Hepatocyte (in vitro differentiated cells): ENCODE measurements at regions not wholly inside any gene's neighbourhood (a gene's known extent, or its start where the extent isn't known, plus 50 kb on each side); places are given as distances from the start of the nearest gene placed in this dataset.
A peak's percentile ranks its signal among the peaks of the same experiment; 100 is the strongest.

Experiments
- DNase-seq: peaks from one replicate; pipeline ENCODE4 v3.0.0-alpha.2; 2016; ENCODE audit warnings: low spot score
- H2AFZ ChIP-seq: fragments of 200-600 bp; sonication (generic); 2 replicates; pipeline ENCODE4 v1.6.0; 2016; ENCODE audit warnings: antibody characterized with exemption, mild to moderate bottlenecking
- H3K27ac ChIP-seq: fragments of 200-600 bp; sonication (generic); 2 replicates; pipeline ENCODE4 v1.5.1; 2016; ENCODE audit warnings: mild to moderate bottlenecking
- H3K27me3 ChIP-seq: fragments of 200-600 bp; sonication (generic); 2 replicates; pipeline ENCODE4 v1.6.1; 2016
- H3K36me3 ChIP-seq: fragments of 200-600 bp; sonication (generic); replicated peaks from 2 replicates; pipeline ENCODE4 v1.5.1; 2016; ENCODE audit warnings: low read depth; ENCODE audit not compliant: insufficient read depth
- H3K4me1 ChIP-seq: fragments of 200-600 bp; sonication (generic); 2 replicates; pipeline ENCODE4 v1.5.1; 2016; ENCODE audit warnings: mild to moderate bottlenecking, moderate library complexity; ENCODE audit not compliant: insufficient read depth
- H3K4me2 ChIP-seq: fragments of 200-600 bp; sonication (generic); 2 replicates; pipeline ENCODE4 v1.6.0; 2016
- H3K4me3 ChIP-seq: fragments of 200-600 bp; sonication (generic); 2 replicates; pipeline ENCODE4 v1.5.1; 2016; ENCODE audit warnings: mild to moderate bottlenecking
- H3K79me2 ChIP-seq: fragments of 200-600 bp; sonication (generic); 2 replicates; pipeline ENCODE4 v1.6.0; 2017; ENCODE audit warnings: mild to moderate bottlenecking
- H3K9me2 ChIP-seq: fragments of 200-600 bp; sonication (generic); replicated peaks from 2 replicates; pipeline ENCODE4 v1.6.0; 2017; ENCODE audit warnings: mild to moderate bottlenecking; ENCODE audit not compliant: insufficient read depth
- H3K9me3 ChIP-seq: fragments of 200-600 bp; sonication (generic); 2 replicates; pipeline ENCODE4 v1.5.1; 2016; ENCODE audit warnings: low read depth, mild to moderate bottlenecking
- H4K20me1 ChIP-seq: fragments of 200-600 bp; sonication (generic); 2 replicates; pipeline ENCODE4 v1.6.0; 2016; ENCODE audit warnings: mild to moderate bottlenecking; ENCODE audit not compliant: insufficient read depth, poor library complexity, severe bottlenecking
- EZH2 ChIP-seq: fragments of 200-600 bp; sonication (generic); IDR thresholded peaks from 2 replicates; pipeline ENCODE4 v1.6.1; 2016; ENCODE audit warnings: antibody characterized with exemption, mild to moderate bottlenecking, borderline replicate concordance
- EZH2phosphoT487 ChIP-seq: fragments of 200-600 bp; sonication (generic); IDR thresholded peaks from one replicate; pipeline ENCODE4 v1.6.1; 2018; ENCODE audit warnings: antibody characterized with exemption, mild to moderate bottlenecking, low read depth, moderate library complexity; ENCODE audit not compliant: unreplicated experiment, severe bottlenecking
- WGBS: methylation state at CpG from one replicate; pipeline ENCODE4 v1.1.6; 2016; ENCODE audit warnings: low lambda C conversion rate; ENCODE audit errors: missing lambda C conversion rate; 5-methylcytosine and 5-hydroxymethylcytosine counted together
- TF ChIP-seq, protein P1 (sequence below): fragments of 200-600 bp; sonication (generic); IDR thresholded peaks from 2 replicates; pipeline ENCODE4 v1.5.1; 2016; ENCODE audit warnings: antibody characterized with exemption, mild to moderate bottlenecking; ENCODE audit not compliant: poor library complexity

DNA sequence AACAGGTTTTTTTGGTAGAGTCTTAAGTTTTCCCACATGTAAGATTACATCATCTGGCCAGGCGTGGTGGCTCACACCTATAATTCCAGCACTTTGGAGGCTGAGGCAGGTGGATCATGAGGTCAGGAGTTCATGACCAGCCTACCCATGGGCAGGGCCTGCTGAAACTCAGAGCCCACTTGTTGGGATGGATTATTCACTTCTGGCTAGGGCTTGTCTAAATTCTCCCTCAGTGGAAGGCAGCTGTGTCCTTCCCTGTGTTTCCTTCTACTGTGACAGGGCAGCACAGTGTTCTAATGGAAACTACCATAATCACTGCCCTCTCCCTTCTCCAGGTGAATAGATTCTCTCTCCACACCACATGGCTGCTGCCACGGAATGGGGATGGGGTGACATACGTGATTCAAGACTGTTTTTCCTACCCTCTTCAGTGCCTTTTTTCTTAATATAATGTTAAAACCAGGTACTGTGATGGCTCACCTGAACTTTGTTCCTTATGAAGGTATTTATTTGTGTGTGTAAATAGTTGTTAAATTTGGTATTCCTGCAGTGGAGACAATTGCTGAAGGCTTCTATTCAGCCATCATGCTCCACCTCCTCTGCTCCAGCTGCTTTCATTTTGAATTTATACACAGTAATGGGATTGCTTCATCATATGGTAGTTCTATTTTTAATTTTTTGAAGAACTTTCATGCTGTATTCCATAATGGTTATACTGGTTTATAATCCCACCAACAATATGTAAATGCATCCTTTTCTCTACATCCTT lies 287.2 kb upstream of the HS3ST1 start:
- 90% methylated on average over 3 of the region's 3 CpGs for WGBS
- H3K4me1 ChIP-seq: peaks cover 4% of the 10 kb centered on the region
- no peaks in the 10 kb centered on the region for H4K20me1 ChIP-seq
- H3K79me2 ChIP-seq: no peaks in the 10 kb centered on the region
- peak overlapping the region; percentile 47 for H3K27ac ChIP-seq
- H3K4me2 ChIP-seq: peak overlapping the region; percentile 19
- peak overlapping the region; percentile 17 for H2AFZ ChIP-seq
- no peaks in the 10 kb centered on the region for H3K36me3 ChIP-seq
- TF ChIP-seq, protein P1, sequence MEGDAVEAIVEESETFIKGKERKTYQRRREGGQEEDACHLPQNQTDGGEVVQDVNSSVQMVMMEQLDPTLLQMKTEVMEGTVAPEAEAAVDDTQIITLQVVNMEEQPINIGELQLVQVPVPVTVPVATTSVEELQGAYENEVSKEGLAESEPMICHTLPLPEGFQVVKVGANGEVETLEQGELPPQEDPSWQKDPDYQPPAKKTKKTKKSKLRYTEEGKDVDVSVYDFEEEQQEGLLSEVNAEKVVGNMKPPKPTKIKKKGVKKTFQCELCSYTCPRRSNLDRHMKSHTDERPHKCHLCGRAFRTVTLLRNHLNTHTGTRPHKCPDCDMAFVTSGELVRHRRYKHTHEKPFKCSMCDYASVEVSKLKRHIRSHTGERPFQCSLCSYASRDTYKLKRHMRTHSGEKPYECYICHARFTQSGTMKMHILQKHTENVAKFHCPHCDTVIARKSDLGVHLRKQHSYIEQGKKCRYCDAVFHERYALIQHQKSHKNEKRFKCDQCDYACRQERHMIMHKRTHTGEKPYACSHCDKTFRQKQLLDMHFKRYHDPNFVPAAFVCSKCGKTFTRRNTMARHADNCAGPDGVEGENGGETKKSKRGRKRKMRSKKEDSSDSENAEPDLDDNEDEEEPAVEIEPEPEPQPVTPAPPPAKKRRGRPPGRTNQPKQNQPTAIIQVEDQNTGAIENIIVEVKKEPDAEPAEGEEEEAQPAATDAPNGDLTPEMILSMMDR: no peak
- TF ChIP-seq EZH2phosphoT487 (no peak), EZH2 (no peak)
- H3K9me3 ChIP-seq: no peaks in the 10 kb centered on the region
- H3K27me3 ChIP-seq: no peaks in the 10 kb centered on the region
- H3K4me3 ChIP-seq: no peak overlapping the region
- no peak for DNase-seq
- H3K9me2 ChIP-seq: no peaks in the 10 kb centered on the region

DNA sequence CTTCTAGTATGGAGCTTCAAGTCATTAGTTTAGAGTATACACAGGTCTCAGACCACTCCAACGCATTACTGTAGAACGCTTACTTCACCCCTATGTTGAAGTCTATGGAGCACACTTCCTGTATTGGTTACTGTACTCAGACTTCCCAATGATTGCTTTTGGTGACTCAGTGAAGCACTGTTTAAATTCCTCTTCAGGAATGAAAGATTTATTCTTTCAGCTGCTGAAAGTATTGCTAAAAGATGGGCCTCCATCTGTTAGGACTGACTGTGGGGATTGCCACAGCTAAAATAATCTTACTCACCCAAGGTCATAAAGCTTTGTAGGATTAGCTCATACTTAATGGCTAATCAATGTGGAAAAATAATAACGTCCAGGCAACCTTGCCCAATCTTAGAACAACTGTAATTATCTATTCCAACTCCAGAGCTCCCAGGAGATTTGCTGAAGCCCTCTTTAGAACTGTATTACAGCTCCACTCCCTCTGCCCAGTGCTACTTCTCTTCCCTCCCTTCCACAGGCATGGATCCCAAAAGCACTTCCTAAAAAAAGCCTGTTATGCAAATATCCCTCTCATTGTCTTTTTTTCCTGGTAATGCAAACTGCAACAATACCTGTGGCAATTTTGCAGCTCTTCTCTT lies 281.9 kb upstream of the HS3ST1 start:
- Histone ChIP-seq H3K36me3 (no peaks in the 10 kb centered on the region), H3K4me1 (no peaks in the 10 kb centered on the region), H3K9me2 (no peaks in the 10 kb centered on the region), H3K79me2 (no peaks in the 10 kb centered on the region), H2AFZ (peak overlapping the region; percentile 1), H4K20me1 (no peaks in the 10 kb centered on the region), H3K9me3 (no peaks in the 10 kb centered on the region), H3K27me3 (no peaks in the 10 kb centered on the region), H3K27ac (no peak overlapping the region), H3K4me2 (no peak overlapping the region), H3K4me3 (no peak overlapping the region)
- TF ChIP-seq EZH2 (no peak), EZH2phosphoT487 (no peak)
- TF ChIP-seq, protein P1: no peak
- 62% methylated on average over 3 of the region's 3 CpGs for WGBS
- no peak for DNase-seq

DNA sequence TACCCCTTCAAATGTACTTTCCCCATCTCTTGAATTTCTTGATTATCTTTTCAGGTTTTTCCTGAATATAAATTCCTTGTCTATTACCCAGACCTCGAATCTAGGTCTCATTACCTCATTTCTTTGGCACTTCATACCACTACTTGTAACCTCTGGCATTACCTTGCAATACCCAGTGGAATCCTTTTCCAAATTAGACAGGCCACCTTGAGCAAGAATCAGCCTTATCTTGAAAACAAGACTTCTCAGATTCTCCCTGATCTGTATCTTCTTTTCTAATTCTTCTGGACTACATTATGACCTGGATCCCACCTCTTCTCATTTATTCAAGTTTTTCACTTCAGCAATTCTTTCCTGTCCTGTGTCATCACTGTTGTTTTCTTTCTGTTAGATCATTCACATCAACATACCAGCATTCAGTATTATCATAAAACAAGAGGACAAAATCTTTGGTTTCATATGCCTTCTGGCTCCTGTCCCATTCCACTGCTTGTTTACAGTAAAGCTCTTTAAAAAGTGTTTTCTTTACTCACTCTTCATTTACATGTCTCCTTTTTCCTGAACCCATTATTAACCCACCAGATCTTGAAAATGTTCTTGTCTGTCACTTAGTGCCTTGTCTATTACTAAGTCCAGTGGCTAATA lies 275.6 kb upstream of the HS3ST1 start:
- no peaks in the 10 kb centered on the region for H3K9me2 ChIP-seq
- no peaks in the 10 kb centered on the region for H3K36me3 ChIP-seq
- no peaks in the 10 kb centered on the region for H3K9me3 ChIP-seq
- no peaks in the 10 kb centered on the region for H3K79me2 ChIP-seq
- H3K4me2 ChIP-seq: no peak overlapping the region
- DNase-seq: no peak
- TF ChIP-seq EZH2 (no peak), EZH2phosphoT487 (no peak)
- TF ChIP-seq, protein P1: no peak
- no peak overlapping the region for H3K27ac ChIP-seq
- no peaks in the 10 kb centered on the region for H3K4me1 ChIP-seq
- no peaks in the 10 kb centered on the region for H4K20me1 ChIP-seq
- H3K27me3 ChIP-seq: no peaks in the 10 kb centered on the region
- no peak overlapping the region for H2AFZ ChIP-seq
- no peak overlapping the region for H3K4me3 ChIP-seq
- 79% methylated on average over 1 of the region's 1 CpG for WGBS
